ENCODE measurements at regions not wholly inside any gene's neighbourhood (a gene's known extent, or its start where the extent isn't known, plus 50 kb on each side); places are given as distances from the start of the nearest gene placed in this dataset.

DNA sequence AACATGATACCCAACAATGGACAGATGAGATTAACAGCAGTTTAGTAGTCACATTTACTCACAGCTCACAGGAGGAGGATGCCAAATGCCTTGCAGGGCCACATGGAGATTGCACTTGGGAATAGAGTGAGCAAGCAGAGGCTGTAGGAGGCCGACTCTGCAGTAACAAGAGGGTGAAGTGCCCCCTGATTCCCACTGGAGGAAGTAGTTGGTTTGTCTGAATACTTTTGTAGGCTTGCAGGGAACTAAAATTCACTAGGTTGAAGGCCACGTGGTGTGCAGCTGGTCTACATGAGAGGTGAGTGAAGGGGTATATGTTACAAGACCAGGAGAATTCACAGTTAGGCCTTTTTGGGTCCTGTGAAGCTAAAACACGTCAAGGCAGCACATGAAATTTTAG lies 419.3 kb upstream of the TNP1 start:
- no peak for TF ChIP-seq POLR2A (IDR thresholded peaks at IDR 0.05)
- TF ChIP-seq, protein P1, sequence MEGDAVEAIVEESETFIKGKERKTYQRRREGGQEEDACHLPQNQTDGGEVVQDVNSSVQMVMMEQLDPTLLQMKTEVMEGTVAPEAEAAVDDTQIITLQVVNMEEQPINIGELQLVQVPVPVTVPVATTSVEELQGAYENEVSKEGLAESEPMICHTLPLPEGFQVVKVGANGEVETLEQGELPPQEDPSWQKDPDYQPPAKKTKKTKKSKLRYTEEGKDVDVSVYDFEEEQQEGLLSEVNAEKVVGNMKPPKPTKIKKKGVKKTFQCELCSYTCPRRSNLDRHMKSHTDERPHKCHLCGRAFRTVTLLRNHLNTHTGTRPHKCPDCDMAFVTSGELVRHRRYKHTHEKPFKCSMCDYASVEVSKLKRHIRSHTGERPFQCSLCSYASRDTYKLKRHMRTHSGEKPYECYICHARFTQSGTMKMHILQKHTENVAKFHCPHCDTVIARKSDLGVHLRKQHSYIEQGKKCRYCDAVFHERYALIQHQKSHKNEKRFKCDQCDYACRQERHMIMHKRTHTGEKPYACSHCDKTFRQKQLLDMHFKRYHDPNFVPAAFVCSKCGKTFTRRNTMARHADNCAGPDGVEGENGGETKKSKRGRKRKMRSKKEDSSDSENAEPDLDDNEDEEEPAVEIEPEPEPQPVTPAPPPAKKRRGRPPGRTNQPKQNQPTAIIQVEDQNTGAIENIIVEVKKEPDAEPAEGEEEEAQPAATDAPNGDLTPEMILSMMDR (IDR thresholded peaks at IDR 0.05), result no peak

Measured in body of pancreas (tissue), 4 donors.